NCI-H2196 (cell line): ENCODE measurements at regions not wholly inside any gene's neighbourhood (a gene's known extent, or its start where the extent isn't known, plus 50 kb on each side); places are given as distances from the start of the nearest gene placed in this dataset.

Experiments
- DNase-seq: peaks from one replicate; lab custom pipeline; 2025; ENCODE audit not compliant: unreplicated experiment; lab: John Stamatoyannopoulos, UW

DNA sequence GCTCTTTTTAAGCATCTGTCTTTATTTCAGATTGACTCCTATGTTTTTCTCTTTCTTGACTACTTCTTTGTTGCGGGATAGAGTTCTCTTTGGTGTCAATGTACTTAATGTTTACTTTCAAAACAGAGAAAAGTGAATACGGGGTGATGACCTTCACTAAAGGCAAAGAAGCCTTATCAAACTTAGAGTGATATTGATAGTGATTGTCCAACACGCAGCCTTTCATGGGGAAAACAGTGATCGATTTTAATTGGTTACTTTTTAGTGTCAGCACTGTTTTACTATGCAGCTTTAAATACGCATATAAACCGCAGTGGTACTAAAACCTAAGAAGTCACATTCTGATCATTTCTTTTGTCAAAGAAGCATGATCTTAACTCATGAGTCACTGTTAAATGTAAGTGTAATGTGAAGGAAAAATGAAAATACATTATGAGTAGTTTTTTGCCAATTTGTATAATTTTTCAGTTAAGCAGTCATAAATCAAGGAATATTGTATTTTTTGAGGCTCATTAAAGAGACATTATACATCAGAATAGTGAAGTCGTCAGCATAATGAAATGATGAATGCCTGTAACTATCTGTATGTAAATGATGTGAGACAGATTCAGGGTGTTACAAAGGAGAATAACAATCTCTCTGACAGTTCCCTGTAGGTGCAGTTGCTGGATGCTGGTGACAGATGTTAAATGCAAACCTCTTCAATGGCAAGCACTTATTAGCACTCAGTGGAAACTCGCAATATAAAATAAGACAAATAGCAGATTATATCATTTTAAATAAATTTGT lies 2082.8 kb upstream of the TENM3 start:
- DNase-seq = no peak

DNA sequence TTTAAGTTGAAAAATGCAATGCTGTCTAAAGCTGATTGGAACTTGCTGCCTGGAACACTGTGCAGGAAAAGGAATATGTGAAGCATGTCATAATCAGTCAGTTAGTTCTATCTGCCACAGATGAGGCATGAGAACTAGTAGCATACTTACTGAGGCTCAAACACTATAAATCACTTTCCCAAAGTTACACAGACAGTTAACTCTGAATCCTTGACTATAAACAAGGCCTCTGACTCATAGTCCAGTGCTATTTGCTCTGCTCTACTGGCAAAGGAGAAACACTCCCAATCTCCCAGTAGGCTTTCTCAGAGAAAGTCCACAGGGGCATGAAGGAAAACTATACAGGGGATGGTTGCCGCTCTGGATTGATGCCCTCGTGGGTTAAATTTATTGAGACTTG lies 2078.4 kb upstream of the TENM3 start:
- no peak for DNase-seq

DNA sequence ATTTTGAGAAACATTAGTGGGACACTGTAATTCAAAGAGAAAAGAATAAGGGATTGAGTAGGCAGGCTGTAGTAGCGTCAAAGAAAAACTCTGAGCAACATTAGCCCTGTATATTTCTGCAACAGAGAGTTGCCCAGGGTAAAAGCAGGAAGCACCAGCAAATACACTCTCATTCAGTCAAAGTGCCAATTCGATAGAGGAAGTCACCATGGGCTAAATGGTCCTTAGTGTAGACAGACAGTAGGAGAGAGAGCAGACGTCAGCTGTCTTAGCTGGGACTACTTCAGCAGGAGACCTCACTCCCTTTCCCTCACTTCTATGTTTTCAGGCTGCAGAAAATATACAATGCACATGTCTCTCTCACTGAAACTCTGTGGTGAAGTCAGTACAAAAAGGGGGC lies 2073.8 kb upstream of the TENM3 start:
- no peak for DNase-seq

DNA sequence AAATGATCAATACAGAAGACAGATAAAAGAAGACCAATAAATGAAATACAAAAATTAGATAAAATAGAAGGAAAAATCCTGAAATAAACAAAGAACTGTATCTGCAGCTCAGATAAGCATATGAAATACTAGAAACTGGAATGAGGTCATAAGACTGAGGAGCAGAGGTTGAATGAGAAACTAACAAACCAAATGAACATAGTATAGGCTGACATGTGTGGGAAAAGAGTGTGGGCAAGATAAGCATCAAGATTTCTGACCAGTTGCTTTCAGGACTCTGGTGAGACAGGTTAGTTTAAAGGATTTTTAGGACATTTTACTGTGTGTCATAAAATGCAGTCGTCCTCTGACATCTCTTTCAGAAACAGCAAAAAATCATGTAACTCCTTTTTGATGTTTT lies 2073.2 kb upstream of the TENM3 start:
- no peak for DNase-seq

DNA sequence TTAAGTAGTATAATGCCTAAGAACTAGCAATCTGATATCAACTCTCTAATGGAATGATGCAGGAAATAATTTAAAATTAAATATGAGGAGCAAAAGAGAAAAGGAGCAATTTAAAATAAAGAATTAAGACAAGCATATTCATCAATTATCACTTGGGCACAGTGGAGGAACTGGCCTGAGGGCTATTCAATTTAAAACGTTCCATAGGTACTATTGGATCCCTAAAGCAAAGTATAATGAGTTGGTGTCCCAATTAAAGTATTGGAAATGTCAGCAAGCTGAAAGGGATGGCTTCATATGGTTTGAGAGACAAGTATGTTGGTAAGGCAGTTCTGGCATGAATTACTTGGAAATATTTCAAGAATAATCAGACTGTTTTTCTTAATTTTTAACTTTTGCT lies 2064.1 kb upstream of the TENM3 start:
- DNase-seq = no peak

DNA sequence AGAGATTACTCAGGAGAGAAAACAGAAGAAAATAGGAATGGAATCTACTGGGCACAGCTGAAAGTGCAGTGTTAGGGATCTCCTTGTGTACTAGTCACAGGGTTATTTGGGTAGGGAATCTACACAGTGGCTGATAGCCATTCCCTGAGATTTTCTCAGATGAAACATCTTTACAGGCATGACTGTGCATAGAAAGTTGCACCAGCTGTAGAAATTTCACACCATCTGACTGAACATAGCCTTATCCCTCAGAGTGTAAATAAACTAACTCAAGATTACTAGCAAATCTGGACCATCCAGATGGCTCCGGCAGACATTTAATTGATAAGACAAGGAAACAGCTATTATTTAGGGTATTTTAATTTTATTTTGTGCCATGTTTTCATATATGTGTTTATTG lies 2053.5 kb upstream of the TENM3 start:
- DNase-seq = no peak

DNA sequence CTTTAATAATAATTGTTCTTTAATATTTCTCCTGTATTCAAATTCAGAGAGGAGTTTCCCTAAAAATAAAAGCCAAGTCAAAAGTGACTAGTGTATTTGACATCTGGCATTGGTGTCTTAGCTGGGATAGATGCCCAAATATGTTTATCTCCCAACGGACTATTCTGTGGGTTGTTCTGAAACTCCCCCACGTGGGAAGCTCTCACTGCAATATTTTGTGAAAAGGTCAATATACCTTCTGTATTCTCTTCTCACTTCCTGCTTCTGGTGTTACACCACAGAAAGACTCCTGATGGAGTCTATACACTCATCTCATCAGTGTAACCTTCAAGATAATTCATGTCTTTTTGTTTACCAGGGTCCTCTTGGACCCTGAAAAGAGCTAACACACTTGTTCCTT lies 2052.8 kb upstream of the TENM3 start:
- DNase-seq = no peak

DNA sequence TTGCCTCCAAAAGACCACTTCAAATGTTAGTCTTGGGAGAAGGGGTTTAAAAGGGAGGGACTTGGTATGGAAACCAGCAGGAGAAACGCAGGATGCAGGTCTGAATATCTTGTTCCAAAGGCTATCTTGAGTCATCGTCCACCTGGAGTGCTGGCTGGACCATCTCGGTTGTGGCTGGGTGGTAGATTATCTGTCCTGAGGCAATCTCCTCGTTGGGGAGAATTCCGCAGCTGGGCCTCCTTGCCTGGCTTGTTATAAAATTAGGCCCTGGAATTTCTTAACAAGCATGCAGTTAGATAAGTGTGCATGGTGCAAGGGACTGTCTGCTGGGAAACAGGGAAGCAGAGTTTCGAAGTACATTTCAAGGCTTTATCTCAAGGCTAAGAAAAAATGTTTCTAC lies 2045.7 kb upstream of the TENM3 start:
- DNase-seq = no peak

DNA sequence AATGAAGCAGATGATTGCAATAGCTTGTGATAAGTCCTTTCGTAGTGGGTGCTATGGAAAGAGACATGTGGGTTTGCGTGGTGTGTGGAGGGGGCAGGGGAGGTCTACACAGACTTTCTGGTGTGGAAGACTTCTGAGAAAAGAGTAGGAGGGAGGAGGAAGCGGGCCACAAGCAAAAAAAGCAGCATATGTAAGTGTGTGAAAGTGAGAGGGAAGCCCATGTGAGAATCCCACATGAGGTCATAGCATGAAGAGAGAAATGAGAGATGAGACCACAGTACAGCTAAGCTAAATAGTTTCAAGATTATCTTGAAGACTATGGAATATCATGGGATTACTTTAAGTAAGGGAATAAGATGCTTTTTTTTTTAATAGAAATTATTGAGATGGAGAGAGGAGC lies 2039.9 kb upstream of the TENM3 start:
- no peak for DNase-seq

DNA sequence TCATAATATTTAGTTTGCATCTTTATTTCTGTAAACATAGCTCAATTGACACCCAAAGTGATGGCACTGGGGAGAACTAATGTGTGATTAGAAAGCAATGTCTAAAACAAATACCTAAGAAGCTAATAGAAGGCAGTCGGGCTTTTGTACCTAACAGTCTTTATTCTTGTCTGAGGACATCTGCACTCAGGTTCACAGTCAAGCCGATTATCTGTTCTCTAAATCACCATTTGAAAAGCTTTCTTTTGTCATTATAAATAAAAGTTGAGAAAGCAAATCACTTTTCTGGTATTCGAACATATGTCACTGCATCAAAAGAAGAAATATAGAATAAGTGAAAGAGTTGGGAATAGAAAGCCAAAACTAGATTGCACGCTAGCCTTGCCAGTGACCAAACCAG lies 2037.9 kb upstream of the TENM3 start:
- DNase-seq = no peak

DNA sequence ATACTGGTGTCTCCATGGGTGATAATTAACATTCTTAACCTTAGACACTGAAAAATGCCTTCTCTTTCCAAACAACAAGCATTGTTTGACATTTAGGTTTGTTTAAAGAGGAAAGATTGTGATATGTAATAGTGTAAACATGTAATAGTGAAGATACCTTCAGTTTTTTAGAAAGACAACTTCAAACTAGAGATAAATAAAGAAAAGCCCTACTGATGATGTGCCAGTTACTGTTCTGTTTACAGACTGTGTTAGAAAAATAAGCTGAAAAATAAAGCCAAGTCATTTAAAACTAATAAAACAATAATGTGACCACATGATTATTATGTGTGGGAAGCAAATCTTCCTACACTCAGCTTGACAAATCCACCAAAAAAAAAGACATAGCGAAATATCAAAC lies 2035.3 kb upstream of the TENM3 start:
- no peak for DNase-seq

DNA sequence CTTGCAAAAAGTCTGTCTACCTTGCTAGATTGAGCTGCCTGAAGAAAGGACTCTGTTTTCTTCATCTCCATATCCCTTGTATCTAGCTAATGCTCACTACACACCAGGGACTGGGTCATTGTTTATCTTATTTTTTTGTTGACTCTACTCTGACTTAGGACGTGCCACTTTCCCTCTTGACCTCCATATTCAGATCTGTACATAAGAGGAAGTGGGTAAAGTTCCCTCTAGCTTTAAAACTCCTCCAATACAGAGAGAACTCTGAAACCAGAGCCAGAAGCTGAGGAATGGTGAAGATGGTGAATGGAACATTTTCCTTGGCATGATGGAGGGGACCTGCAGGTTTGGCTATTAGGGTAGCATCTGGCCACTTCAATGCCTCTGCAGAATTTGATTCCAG lies 2026.1 kb upstream of the TENM3 start:
- DNase-seq = no peak

DNA sequence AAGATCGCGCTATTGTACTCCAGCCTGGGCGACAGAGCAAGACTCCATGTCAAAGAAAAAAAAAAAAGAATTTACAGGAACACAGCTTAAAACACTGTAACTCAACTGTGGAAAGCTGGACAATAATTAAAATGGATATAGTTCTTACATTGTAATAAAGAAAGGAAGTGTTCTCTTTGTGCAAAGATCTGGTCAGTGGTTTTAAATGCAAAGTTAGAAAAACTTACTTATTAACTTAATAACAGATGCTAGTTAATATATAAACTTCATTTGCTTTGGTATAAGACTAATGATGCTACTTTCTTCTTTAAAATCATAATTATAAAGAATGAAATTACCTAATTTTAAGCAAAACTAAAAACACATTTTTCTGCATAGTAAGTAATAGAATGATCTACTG lies 2024.1 kb upstream of the TENM3 start:
- no peak for DNase-seq

DNA sequence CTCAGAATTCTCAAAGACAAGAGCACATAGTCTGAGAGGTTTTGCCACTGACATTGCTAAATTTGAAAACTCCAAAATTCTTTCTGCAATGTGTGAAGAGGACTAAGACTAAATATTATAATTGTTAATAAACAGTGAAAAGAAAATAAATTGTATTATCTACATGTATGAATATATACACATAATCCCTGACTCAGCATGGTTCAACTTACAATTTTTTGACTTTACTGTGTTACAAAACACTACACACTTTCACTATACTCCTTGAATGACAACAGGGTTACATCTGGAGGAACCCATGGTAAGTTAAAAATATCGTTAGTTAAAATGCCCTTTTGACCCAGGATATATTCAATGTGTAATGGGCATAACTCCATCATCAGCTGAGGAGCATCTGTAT lies 2017.2 kb upstream of the TENM3 start:
- DNase-seq = no peak

DNA sequence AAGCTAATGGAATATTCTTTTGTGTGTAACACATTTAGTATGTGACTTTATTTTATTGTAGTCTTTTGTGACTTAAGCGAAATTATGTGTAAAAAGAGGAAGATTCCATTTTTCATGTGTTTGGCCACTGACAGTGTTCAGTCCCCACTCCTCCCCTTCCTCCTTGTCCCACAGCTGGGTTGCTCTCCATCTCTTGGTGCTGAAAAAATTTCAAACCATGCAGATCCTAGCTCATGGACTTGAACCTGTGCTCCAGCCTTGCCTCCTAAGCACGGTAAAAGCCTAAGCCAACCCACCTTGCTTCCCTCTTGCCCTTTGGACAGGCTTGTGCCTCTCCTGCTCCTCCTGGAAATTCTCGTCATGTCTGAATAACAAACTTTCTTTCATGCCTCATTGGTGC lies 2008.5 kb upstream of the TENM3 start:
- no peak for DNase-seq

DNA sequence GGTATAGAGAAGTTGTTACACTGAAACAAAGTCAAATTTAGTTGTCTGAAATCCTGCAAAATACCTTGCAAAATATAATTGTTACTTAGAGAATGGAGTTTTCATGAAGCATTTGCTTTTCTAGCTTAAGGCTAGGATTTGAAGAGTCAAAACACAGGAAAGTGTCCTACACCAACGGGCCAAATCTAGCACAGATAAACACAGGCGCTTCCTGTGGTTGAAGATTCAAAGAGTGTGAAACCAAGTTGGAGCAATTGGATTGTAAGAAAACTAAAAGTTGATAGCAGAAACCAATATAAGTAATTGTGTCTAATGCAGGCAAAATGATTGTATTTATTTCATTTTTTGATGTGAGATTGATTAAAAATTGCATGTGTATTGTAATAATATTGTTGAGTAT lies 2002.5 kb upstream of the TENM3 start:
- DNase-seq = no peak

DNA sequence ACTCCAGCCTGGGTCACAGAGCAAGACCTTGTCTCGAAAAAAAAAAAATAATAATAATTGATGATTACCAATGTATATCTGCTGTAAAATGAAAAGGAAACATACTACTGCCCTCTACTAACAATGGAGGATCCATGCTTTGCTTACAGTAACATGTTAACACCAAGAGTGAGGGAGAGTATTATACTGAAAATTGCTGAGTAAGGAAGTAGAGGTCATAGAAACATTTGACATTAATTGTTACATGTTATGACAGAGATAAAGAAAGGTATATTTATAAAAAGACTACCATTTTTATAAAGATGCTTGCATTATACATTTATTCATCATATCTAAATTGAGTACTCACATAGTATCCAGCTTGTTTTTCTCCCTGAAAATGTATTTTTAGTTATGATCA lies 1989.8 kb upstream of the TENM3 start:
- no peak for DNase-seq

DNA sequence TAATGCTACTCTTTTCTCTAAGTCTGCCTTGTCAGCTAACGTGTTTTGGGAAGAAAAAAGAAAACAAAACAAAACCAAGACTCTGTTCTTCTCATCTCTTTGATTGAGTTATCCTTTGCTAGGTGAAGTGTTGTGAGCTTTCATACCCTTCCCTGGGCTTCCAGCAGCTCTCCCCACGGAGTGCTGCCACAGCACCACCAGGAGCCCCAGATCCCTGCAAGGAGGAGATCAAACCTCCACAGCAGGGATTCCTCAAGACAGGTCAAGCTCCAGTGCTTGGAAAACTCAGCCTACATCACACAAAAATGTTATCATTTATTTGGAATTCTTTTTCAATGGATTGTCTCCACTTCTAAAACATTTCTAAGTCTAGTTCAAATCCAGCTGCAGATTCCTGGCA lies 1981.9 kb upstream of the TENM3 start:
- no peak for DNase-seq

DNA sequence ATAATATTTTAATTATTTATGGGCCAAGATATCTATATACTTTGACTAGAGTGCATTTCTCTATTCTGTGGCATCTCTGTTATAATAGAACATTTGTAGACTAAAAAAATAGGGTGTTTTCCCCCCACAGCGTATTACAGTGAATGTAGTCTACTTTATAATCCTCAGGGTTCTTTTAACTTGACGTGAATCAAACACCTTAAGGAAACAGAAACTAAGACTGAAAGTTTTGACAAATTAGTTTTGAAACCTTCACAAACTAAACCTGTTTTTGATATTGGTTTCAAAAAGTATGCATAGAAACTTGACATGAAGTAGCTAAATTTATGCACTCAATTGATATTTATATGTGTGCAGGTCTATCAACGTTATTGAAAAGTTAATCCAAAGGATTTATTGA lies 1963.1 kb upstream of the TENM3 start:
- DNase-seq = no peak

DNA sequence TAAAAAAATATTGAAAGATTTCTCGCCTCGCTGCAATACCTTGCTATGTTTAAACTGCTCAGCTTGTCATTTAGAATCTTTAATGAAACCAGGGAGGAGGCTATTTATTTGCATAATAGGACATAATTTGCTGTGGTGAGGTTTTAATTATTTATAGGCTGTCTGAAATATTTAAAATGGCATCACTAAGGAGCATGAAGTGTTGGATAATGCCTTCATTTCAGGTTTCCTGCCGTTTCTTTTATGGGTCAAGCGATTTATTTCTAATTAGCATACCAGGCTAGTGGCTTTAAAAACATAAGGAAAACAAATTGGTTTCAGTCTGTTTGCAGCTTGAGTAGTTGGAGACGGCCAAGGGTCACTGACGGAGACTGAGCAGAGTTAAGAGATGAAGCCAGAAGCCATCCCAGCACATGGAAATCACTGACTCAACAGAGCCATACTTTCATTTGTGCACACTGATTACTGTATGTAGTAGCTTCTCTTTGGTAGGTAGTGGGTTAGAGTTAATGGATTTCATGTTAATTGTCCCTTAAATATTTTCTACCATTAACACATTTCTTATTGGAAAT lies 1962.4 kb upstream of the TENM3 start:
- no peak for DNase-seq

DNA sequence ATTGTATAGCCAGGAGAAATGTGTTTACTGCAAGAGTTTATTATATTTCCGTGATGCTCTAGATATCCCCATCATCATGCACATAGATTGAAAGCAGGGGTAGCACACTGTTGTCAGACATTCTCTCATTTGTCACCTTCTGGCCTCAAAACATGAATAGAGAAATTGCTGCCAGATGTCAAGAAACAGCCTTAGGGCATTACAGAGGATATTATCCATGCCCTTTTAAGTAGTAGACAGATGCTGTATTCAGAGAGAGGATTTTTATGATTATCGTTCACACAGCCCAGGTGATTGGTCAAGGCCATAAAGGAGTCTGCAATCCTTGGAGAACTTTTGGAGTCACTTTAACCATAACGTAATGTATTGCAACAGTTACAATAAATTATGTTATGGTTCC lies 1961.5 kb upstream of the TENM3 start:
- no peak for DNase-seq

DNA sequence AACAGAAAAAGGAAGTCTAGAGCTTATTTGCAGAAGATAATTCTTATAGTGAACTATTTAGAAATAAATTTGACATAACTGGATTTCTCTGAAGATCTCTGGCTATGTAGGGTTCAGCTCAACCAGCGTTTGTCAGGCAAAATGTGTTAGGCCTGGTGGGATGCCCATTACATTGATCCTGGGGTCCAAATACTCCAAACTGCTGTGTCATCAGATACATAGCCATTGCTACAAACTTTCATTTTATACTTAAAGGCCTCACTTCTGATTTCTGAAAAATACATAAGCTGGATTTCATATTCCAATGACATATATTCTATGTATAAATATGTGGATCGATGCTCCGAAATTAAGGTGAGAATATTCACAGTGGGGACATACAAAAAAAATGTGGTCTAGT lies 1958.9 kb upstream of the TENM3 start:
- DNase-seq = no peak

DNA sequence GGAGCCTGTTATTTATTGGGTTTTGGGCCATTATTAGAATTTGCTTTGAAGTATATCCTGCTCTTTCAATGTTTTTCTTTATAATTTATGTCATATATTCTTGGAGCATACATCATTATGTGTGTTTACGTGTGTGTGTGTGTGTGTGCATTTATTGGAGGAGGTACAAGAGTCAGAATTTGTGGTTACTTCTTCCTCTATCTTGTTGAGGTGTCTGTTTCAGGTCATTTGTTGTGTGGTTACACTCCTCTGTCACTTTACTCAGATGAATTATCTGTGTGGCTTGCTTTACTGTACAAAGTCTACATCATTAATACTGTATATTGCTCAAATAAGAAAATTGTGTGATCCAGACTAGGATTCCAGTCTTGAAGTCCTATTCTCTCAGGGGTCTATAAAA lies 1957.4 kb upstream of the TENM3 start:
- no peak for DNase-seq
